ENCODE measurements at regions not wholly inside any gene's neighbourhood (a gene's known extent, or its start where the extent isn't known, plus 50 kb on each side); places are given as distances from the start of the nearest gene placed in this dataset.

- Histone ChIP-seq H3K9me3 (no peaks in the 10 kb centered on the region), H3K27me3 (ENCODE audit: insufficient read depth in 3 of 3, low read length in 2 of 3) (no peaks in the 10 kb centered on the region), H3K4me3 (no peak overlapping the region), H3K27ac (no peak overlapping the region), H3K36me3 (ENCODE audit: insufficient read depth in 1 of 2, low read depth in 1 of 2) (no peaks in the 10 kb centered on the region), H3K4me1 (peaks cover 9% of the 10 kb centered on the region)
- DNase-seq (no peak), ATAC-seq (no peak)
- 64 to 72% (median 68%) methylated on average over 6 of the region's 6 CpGs for WGBS, 3 donors
- TF ChIP-seq CTCF (IDR thresholded peaks at IDR 0.05): no peak
- intact Hi-C loops (cut with DNase I): no loop called here
Measured at GRCh38 chr5:68445257-68446069, 229.9 kb downstream of the PIK3R1 start.

- 83 to 89% (median 88%) methylated on average over 1 of the region's 1 CpG for WGBS, 3 donors
- intact Hi-C loops (cut with DNase I): no loop called here
- TF ChIP-seq CTCF (IDR thresholded peaks at IDR 0.05): no peak
- H3K27ac ChIP-seq: no peak overlapping the region
- H3K4me1 ChIP-seq: peaks cover 9% of the 10 kb centered on the region
- no peak for DNase-seq
- H3K4me3 ChIP-seq: no peak overlapping the region
- ATAC-seq: no peak
- H3K9me3 ChIP-seq: no peaks in the 10 kb centered on the region
- no peaks in the 10 kb centered on the region for H3K27me3 ChIP-seq (ENCODE audit: insufficient read depth in 3 of 3, low read length in 2 of 3)
- H3K36me3 ChIP-seq (ENCODE audit: insufficient read depth in 1 of 2, low read depth in 1 of 2): no peaks in the 10 kb centered on the region
Measured at GRCh38 chr5:68446070-68446357, 230.5 kb downstream of the PIK3R1 start.

DNA sequence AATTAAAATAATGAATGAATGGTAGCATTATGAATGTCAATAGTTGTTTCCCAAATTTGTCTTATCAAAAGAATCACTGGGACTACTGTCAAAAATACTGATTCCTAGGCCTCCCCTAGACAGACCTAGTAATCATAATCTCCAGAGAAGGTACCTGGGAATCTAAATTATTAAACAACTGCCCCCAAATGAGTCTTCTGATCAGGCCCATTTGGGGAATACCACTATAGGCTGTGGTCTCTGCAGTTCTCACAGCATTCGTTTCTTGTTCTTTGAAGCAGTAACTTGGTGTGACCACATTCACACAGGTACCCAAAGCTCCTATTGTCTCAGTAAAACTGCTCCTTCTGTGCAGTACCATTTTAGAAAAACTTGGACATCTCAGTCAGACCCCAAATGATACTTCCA lies 230.9 kb downstream of the PIK3R1 start:
- H3K9me3 ChIP-seq: no peaks in the 10 kb centered on the region
- no peaks in the 10 kb centered on the region for H3K36me3 ChIP-seq (ENCODE audit: insufficient read depth in 1 of 2, low read depth in 1 of 2)
- no peak for TF ChIP-seq CTCF (IDR thresholded peaks at IDR 0.05)
- no peak overlapping the region for H3K4me3 ChIP-seq
- no peaks in the 10 kb centered on the region for H3K27me3 ChIP-seq (ENCODE audit: insufficient read depth in 3 of 3, low read length in 2 of 3)
- intact Hi-C loops (cut with DNase I): no loop called here
- DNase-seq: no peak
- WGBS, 3 donors: 81 to 100% (median 90%) methylated on average over 1 of the region's 1 CpG
- H3K27ac ChIP-seq: no peak overlapping the region
- no peak for ATAC-seq
- peaks cover 9% of the 10 kb centered on the region for H3K4me1 ChIP-seq

DNA sequence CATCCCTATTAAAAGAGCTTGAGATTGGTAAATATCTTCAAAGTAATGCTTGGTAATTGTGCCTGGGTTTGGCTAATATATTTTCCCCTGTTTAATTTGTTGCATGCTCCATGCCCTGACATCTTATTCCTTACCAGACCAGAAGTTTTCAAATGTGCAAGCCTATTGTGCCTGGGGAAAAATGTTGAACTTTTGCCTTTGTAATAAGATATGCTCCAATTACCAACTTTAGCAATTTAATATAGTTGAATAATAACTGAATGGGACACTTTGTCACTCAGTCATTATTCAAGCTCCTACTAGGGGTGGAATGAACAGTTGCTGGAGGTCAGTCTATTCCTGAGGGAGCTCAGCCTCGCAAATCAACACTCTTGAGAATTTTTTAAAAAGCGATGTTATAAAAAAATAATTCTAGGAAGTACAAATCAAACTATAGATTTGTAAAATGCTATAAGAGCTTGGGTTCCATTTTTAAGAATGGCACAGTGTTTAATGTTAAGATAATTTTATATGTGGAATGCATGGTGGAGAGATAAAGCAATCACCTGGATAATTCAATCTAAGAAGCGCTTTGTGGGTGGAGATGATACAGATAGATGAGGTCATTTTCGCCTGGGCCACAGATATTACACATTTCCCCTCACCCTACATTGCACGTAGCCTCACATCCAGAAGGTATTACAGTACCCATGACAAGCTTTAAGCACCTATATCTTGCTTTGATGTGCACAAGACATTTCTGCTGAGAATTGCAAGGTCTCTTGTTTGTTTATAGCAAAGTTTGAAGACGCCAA lies 231.8 kb downstream of the PIK3R1 start:
- H3K9me3 ChIP-seq: no peaks in the 10 kb centered on the region
- WGBS, 3 donors: 83 to 89% (median 86%) methylated on average over 6 of the region's 6 CpGs
- no peak overlapping the region for H3K27ac ChIP-seq
- TF ChIP-seq CTCF (IDR thresholded peaks at IDR 0.05): no peak
- peaks cover 9% of the 10 kb centered on the region for H3K4me1 ChIP-seq
- intact Hi-C loops (cut with DNase I): no loop called here
- no peaks in the 10 kb centered on the region for H3K36me3 ChIP-seq (ENCODE audit: insufficient read depth in 1 of 2, low read depth in 1 of 2)
- H3K4me3 ChIP-seq: no peak overlapping the region
- DNase-seq (no peak), ATAC-seq (no peak)
- H3K27me3 ChIP-seq (ENCODE audit: insufficient read depth in 3 of 3, low read length in 2 of 3): no peaks in the 10 kb centered on the region
